ENCODE measurements at regions not wholly inside any gene's neighbourhood (a gene's known extent, or its start where the extent isn't known, plus 50 kb on each side); places are given as distances from the start of the nearest gene placed in this dataset.

DNA sequence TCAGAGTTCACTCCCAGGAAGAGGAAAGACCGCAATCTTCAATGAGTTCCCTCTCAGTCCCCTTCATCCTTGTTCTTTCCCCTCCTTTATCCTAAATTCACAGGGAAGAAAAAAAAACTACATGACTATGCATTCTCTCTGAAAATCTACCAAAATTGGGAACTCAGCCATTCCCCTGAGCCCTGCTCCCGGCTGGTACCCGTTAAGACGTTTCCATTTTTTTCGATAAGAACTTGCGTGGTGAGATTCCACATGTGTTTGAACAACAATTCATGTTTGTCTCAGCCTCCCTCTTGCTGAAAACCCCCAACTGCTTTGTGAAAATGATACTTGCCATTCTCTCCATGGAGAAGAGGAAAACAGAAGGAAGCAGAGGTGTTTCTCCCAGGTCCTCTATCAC is 318.7 kb upstream of the ID2 start:
- Histone ChIP-seq H3K36me3 (no peaks in the 10 kb centered on the region), H3K9me3 (no peaks in the 10 kb centered on the region), H3K4me3 (no peak overlapping the region), H3K27me3 (replicated peaks; ENCODE audit: insufficient read depth) (no peaks in the 10 kb centered on the region), H3K27ac (no peak overlapping the region), H3K4me1 (ENCODE audit: control insufficient read depth in 1 of 2, low read depth in 2 of 2) (no peaks in the 10 kb centered on the region)
- DNase-seq (ENCODE audit: low spot score) (no peak), ATAC-seq (ENCODE audit: insufficient number of reproducible peaks, low FRiP score, low read depth) (no peak)
- TF ChIP-seq, protein P1, sequence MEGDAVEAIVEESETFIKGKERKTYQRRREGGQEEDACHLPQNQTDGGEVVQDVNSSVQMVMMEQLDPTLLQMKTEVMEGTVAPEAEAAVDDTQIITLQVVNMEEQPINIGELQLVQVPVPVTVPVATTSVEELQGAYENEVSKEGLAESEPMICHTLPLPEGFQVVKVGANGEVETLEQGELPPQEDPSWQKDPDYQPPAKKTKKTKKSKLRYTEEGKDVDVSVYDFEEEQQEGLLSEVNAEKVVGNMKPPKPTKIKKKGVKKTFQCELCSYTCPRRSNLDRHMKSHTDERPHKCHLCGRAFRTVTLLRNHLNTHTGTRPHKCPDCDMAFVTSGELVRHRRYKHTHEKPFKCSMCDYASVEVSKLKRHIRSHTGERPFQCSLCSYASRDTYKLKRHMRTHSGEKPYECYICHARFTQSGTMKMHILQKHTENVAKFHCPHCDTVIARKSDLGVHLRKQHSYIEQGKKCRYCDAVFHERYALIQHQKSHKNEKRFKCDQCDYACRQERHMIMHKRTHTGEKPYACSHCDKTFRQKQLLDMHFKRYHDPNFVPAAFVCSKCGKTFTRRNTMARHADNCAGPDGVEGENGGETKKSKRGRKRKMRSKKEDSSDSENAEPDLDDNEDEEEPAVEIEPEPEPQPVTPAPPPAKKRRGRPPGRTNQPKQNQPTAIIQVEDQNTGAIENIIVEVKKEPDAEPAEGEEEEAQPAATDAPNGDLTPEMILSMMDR (IDR thresholded peaks at IDR 0.05) = no peak

DNA sequence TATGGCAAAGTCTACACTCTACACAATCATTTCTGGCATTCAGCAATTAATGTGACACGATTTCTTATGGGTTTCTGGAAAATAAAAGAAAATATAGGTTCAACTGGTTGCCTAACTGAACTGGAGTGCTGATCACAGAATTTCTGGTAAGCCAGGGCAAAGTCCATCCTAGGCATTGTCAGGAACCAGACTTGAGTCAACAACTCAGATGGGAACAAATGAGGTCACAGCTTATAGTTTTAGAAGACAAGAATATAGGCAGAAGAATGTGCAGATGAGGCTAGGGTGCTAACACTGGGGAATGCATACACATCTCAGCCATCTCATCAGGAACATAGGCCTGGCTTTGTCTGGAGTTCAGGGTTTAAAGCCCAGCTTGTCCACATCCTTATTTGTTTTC is 317.2 kb upstream of the ID2 start:
- Histone ChIP-seq H3K36me3 (no peaks in the 10 kb centered on the region), H3K4me1 (ENCODE audit: control insufficient read depth in 1 of 2, low read depth in 2 of 2) (no peaks in the 10 kb centered on the region), H3K9me3 (no peaks in the 10 kb centered on the region), H3K27ac (no peak overlapping the region), H3K27me3 (replicated peaks; ENCODE audit: insufficient read depth) (no peaks in the 10 kb centered on the region), H3K4me3 (no peak overlapping the region)
- DNase-seq (ENCODE audit: low spot score) (no peak), ATAC-seq (ENCODE audit: insufficient number of reproducible peaks, low FRiP score, low read depth) (no peak)
- TF ChIP-seq, protein P1 (IDR thresholded peaks at IDR 0.05) = no peak

DNA sequence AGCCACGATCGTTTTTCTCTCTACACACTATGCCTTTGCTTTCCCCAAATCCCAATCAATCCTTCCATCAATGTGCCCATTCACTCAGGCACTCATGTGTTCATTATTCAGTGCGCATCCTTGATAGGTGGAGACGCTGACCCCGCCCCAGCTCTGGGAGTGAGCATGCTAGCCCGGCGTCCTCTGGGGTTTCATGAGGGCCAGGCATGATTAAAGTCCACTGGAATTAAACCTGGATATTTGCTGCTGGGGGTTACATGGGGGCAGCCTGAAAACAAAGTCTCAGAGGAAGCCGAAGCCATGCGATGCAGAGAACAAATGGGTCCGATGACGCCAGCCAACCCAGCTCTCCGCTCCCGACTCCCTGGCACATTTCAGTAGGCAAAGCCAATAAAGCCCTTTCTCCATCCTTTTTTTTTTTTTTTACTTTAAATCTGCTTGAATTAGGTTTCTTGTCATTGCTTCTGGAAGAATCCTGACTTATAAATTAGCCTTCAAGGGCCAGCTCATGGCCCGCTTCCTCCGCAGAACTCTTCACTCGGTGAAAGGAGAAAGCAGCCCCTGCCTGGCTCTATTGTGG is 316.4 kb upstream of the ID2 start:
- no peak overlapping the region for H3K4me3 ChIP-seq
- H3K4me1 ChIP-seq (ENCODE audit: control insufficient read depth in 1 of 2, low read depth in 2 of 2) = no peaks in the 10 kb centered on the region
- H3K27me3 ChIP-seq (replicated peaks; ENCODE audit: insufficient read depth) = no peaks in the 10 kb centered on the region
- no peak overlapping the region for H3K27ac ChIP-seq
- H3K9me3 ChIP-seq = no peaks in the 10 kb centered on the region
- TF ChIP-seq, protein P1 (IDR thresholded peaks at IDR 0.05) = no peak
- no peaks in the 10 kb centered on the region for H3K36me3 ChIP-seq
- no peak for DNase-seq (ENCODE audit: low spot score)
- no peak for ATAC-seq (ENCODE audit: insufficient number of reproducible peaks, low FRiP score, low read depth)

DNA sequence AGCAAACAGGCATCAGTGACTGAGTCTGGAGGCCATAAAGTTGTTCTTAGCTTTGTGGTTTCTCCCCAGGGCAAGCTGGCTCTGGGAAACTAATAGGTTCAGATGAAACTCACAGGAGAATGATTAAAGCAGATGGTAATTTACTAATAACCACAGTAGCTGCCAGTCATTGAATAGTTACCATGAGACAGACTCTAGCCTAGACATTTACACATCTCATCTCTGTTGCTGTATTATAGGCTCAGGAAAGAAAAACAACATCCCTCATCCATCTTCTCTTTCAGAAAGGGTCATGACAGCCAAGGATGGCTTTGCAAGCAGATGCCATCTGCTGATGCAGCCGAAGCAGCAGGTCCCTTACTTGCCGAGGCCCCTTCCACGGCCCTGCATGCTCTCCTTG is 314.0 kb upstream of the ID2 start:
- no peak for ATAC-seq (ENCODE audit: insufficient number of reproducible peaks, low FRiP score, low read depth)
- H3K9me3 ChIP-seq = no peaks in the 10 kb centered on the region
- H3K4me3 ChIP-seq = no peak overlapping the region
- no peak for DNase-seq (ENCODE audit: low spot score)
- TF ChIP-seq, protein P1 (IDR thresholded peaks at IDR 0.05) = no peak
- no peak overlapping the region for H3K27ac ChIP-seq
- no peaks in the 10 kb centered on the region for H3K4me1 ChIP-seq (ENCODE audit: control insufficient read depth in 1 of 2, low read depth in 2 of 2)
- no peaks in the 10 kb centered on the region for H3K36me3 ChIP-seq
- no peaks in the 10 kb centered on the region for H3K27me3 ChIP-seq (replicated peaks; ENCODE audit: insufficient read depth)

DNA sequence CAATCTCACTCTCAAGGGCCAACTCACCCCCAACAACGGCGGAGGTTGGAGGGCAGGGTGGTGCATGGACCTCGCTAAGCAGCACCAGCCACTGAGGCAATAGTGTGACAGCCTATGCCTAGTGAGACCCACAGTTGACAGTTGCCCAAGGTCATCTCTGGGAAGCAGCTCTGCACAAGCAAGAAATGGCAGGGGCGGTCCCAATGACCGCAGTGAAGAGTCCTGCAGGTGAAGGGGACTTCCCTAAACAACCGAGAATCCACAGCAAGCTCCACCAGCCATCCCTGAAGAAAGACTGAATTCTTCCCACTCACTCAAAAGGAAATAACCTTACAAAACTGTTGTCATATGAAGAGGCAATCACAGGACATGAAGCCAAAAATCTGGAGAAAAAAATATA is 313.4 kb upstream of the ID2 start:
- Histone ChIP-seq H3K27me3 (replicated peaks; ENCODE audit: insufficient read depth) (no peaks in the 10 kb centered on the region), H3K27ac (no peak overlapping the region), H3K9me3 (no peaks in the 10 kb centered on the region), H3K36me3 (no peaks in the 10 kb centered on the region), H3K4me3 (no peak overlapping the region), H3K4me1 (ENCODE audit: control insufficient read depth in 1 of 2, low read depth in 2 of 2) (no peaks in the 10 kb centered on the region)
- TF ChIP-seq, protein P1 (IDR thresholded peaks at IDR 0.05) = no peak
- DNase-seq (ENCODE audit: low spot score) (no peak), ATAC-seq (ENCODE audit: insufficient number of reproducible peaks, low FRiP score, low read depth) (no peak)

Measured in thoracic aorta (tissue), 2 donors.